ENCODE measurements at regions not wholly inside any gene's neighbourhood (a gene's known extent, or its start where the extent isn't known, plus 50 kb on each side); places are given as distances from the start of the nearest gene placed in this dataset.

DNA sequence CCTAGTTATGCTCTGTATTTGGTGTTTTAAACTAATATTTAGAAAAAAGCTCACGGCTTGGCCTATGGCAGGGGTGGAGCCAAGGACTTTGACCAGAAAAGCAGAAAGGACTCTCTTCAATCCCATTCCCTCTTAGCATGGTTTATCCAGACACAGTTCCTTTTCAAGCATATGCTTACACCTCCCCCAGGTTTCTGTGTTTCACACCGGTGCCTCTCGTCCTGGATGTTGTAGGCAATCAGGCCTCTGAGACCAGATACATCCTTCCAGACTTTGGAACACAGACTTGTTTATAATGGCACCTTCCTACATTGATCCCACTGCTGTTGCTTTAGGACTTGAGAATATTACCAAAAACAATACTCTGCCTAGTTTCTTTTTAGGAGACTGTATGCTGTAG, 440.5 kb upstream of the ARPP21 start:
- H3K4me3 Mint-ChIP-seq: no peak overlapping the region

DNA sequence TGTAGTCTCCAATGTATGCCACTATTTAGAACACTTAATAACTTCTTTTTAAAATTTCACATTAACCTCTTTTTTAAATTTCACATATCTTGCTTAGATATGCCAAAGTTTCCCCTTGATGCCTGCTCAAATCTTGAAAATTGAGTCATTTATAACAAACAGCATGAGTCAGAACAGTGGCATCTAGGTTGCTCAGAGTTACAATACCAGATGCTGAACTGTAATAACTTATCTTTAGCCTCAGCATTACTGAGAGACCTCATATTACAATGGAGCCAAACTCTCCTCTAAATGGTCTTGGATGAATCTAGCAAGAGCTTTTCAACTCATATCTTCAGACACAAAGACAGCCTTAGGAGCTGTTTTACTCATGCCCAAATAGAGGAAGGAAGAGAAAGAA, 439.3 kb upstream of the ARPP21 start:
- TF ChIP-seq, protein P1, sequence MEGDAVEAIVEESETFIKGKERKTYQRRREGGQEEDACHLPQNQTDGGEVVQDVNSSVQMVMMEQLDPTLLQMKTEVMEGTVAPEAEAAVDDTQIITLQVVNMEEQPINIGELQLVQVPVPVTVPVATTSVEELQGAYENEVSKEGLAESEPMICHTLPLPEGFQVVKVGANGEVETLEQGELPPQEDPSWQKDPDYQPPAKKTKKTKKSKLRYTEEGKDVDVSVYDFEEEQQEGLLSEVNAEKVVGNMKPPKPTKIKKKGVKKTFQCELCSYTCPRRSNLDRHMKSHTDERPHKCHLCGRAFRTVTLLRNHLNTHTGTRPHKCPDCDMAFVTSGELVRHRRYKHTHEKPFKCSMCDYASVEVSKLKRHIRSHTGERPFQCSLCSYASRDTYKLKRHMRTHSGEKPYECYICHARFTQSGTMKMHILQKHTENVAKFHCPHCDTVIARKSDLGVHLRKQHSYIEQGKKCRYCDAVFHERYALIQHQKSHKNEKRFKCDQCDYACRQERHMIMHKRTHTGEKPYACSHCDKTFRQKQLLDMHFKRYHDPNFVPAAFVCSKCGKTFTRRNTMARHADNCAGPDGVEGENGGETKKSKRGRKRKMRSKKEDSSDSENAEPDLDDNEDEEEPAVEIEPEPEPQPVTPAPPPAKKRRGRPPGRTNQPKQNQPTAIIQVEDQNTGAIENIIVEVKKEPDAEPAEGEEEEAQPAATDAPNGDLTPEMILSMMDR (conservative IDR thresholded peaks at IDR 0.05): no peak
- no peaks in the 10 kb centered on the region for H3K4me1 Mint-ChIP-seq (ENCODE audit: unreplicated experiment)
- H3K9me3 Mint-ChIP-seq: no peaks in the 10 kb centered on the region
- no peaks in the 10 kb centered on the region for H3K36me3 Mint-ChIP-seq
- no peak overlapping the region for H3K27ac Mint-ChIP-seq
- H3K4me3 Mint-ChIP-seq: no peak overlapping the region
- DNase-seq (ENCODE audit: extremely low spot score, unreplicated experiment): no peak
- no peaks in the 10 kb centered on the region for H3K27me3 Mint-ChIP-seq

More for the DNA sequence above, 440.5 kb upstream of the ARPP21 start:
- no peak for DNase-seq (ENCODE audit: extremely low spot score, unreplicated experiment)
- TF ChIP-seq, protein P1 (conservative IDR thresholded peaks at IDR 0.05): no peak
- H3K36me3 Mint-ChIP-seq: no peaks in the 10 kb centered on the region
- H3K4me1 Mint-ChIP-seq (ENCODE audit: unreplicated experiment): no peaks in the 10 kb centered on the region
- no peaks in the 10 kb centered on the region for H3K27me3 Mint-ChIP-seq
- no peaks in the 10 kb centered on the region for H3K9me3 Mint-ChIP-seq
- H3K27ac Mint-ChIP-seq: no peak overlapping the region

DNA sequence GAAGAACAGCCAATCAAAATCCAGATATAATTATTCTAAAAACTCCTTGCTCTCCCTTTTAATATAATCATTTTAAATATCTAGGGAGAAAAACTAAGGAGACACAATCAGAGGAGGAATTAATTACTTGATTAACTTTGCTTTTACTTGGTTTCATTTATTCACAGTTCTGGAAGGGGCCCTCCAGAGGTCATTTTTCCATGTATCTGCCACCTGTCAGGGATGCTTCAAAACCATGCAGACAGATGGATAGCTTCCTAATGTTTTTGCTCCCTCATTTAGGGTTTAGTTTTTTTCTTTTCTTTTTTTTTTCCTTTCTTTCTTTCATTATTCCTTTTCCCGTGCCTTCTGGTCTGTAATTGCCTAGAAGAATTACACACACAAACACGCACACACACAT, 438.1 kb upstream of the ARPP21 start:
- TF ChIP-seq, protein P1 (conservative IDR thresholded peaks at IDR 0.05): no peak
- no peak overlapping the region for H3K4me3 Mint-ChIP-seq
- no peaks in the 10 kb centered on the region for H3K27me3 Mint-ChIP-seq
- DNase-seq (ENCODE audit: extremely low spot score, unreplicated experiment): no peak
- no peaks in the 10 kb centered on the region for H3K4me1 Mint-ChIP-seq (ENCODE audit: unreplicated experiment)
- H3K36me3 Mint-ChIP-seq: no peaks in the 10 kb centered on the region
- no peak overlapping the region for H3K27ac Mint-ChIP-seq
- no peaks in the 10 kb centered on the region for H3K9me3 Mint-ChIP-seq

DNA sequence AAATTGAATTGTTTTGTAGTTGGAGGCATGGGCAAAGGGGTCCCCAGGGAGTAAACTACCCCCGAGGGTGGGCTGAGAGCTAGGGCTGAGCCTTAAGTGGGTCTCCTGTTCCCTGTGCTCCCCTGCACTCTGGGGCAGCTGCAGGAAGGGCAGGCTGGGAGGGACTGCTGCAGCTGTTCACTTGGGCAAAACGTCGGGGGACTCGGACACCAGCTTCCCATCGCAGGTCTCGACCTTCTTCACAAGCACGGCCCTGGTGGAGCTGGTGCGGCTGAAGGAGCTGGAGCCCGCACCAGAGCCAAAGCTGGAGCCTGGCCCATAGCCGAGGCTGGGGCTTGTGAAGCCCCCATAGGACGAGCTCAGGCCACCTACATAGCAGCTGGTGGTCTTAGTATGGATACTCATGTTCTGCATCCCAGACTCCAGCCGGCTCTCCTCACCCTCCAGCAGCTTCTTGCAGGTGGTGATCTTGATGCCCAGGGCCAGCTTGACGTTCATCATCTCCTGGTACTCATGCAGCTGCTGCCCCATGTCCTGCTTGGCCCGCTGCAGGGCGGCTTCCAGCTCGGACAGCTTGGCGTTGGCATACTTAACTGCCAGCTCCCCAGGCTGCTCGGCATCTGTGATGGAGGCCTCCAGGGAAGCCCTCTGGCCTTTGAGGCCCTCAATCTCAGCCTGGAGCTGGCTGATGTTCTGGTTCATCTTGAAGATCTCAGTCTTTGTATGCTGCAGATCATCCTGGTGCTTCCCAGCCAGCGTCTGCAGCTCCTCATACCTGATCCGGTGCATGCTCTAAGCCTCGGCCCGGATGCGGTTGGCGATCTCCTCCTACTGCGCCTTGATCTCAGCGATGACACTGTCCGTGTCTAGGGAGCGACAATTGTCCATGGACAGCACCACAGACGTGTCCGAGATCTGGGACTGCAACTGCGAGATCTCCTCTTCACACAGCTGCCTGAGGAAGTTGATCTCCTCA, 423.5 kb upstream of the ARPP21 start:
- no peak for DNase-seq (ENCODE audit: extremely low spot score, unreplicated experiment)
- Mint-ChIP-seq H3K9me3 (no peaks in the 10 kb centered on the region), H3K36me3 (no peaks in the 10 kb centered on the region), H3K27me3 (no peaks in the 10 kb centered on the region), H3K4me3 (no peak overlapping the region), H3K27ac (no peak overlapping the region), H3K4me1 (ENCODE audit: unreplicated experiment) (no peaks in the 10 kb centered on the region)
- TF ChIP-seq, protein P1 (conservative IDR thresholded peaks at IDR 0.05): no peak

DNA sequence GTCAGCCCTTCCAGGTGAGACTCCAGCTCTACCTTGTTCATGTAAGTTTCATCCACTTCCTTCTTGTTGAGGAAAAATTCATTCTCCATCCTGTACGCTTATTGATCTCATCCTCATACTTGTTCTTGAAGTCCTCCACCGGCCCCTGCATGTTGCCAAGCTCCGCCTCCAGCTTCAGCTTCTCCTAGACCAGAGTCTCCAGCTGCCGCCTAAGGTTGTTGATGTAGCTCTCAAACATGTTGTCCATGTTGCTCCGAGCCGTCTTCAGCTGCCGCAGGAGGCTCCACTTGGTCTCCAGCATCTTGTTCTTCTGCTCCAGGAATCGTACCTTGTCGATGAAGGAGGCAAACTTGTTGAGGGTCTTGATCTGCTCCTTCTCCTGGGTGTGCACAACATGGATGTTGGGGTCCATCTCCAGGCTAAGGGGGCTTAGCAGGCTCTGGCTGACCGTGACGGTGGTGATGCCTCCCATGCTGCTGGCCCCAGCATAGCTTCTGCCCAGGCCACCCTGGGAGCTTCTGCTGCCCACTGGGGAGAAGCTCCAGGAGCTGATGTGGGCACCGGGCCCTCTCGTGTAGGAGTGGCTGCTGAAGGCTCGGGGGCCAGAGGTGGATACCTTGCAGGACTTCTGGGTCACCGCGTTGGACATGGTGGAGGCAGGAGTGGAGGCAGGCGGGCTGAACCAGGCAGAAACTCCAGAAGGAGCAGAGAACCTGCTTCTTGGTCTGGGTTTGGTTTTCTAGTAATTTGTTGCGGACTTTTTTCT, 422.6 kb upstream of the ARPP21 start:
- Mint-ChIP-seq H3K4me3 (no peak overlapping the region), H3K4me1 (ENCODE audit: unreplicated experiment) (no peaks in the 10 kb centered on the region), H3K9me3 (no peaks in the 10 kb centered on the region), H3K27ac (no peak overlapping the region), H3K36me3 (no peaks in the 10 kb centered on the region), H3K27me3 (no peaks in the 10 kb centered on the region)
- TF ChIP-seq, protein P1 (conservative IDR thresholded peaks at IDR 0.05): no peak
- DNase-seq (ENCODE audit: extremely low spot score, unreplicated experiment): no peak

All from type B pancreatic cell (in vitro differentiated cells).